Liver (tissue), 3 donors: ENCODE measurements at regions not wholly inside any gene's neighbourhood (a gene's known extent, or its start where the extent isn't known, plus 50 kb on each side); places are given as distances from the start of the nearest gene placed in this dataset.

Source experiments
- GABPA ChIP-seq, 2 donors: IDR thresholded peaks in 1 of 2; conservative IDR thresholded peaks in 1 of 2; 2 replicates each; pipeline ENCODE4 v1.6.1; 2016; ENCODE audit warnings: antibody characterized with exemption in 2 of 2, mild to moderate bottlenecking in 1 of 2, moderate library complexity in 1 of 2
- JUND ChIP-seq, 2 donors: IDR thresholded peaks; 2 replicates each; pipeline ENCODE4 v1.6.1; 2016; ENCODE audit warnings: antibody characterized with exemption in 2 of 2
- NR2F2 ChIP-seq: IDR thresholded peaks from 2 replicates; pipeline ENCODE4 v1.6.1; 2016; ENCODE audit warnings: antibody characterized with exemption
- RAD21 ChIP-seq, 2 donors: IDR thresholded peaks; 2 replicates each; pipeline ENCODE4 v1.6.1; 2016; ENCODE audit warnings: antibody characterized with exemption in 2 of 2, mild to moderate bottlenecking in 2 of 2
- SP1 ChIP-seq: IDR thresholded peaks from 2 replicates; pipeline ENCODE4 v1.6.1; 2018; ENCODE audit warnings: antibody characterized with exemption, mild to moderate bottlenecking
- YY1 ChIP-seq: IDR thresholded peaks from 2 replicates; pipeline ENCODE4 v1.6.1; 2016; ENCODE audit warnings: antibody characterized with exemption, mild to moderate bottlenecking
- TF ChIP-seq, protein P1 (sequence below): IDR thresholded peaks from 2 replicates; pipeline ENCODE4 v1.6.1; 2016; ENCODE audit warnings: antibody characterized with exemption, mild to moderate bottlenecking
- TF ChIP-seq, protein P2 (sequence below): fragments of 150-350 bp; IDR thresholded peaks from 2 replicates; pipeline ENCODE4 v1.5.1; 2017; ENCODE audit warnings: improper control_type of control experiment, low read depth, low read length; ENCODE audit not compliant: missing input control
- TF ChIP-seq, protein P3 (sequence below): IDR thresholded peaks from 2 replicates; pipeline ENCODE4 v1.6.1; 2016; ENCODE audit warnings: antibody characterized with exemption
- TF ChIP-seq, protein P4 (sequence below): IDR thresholded peaks from 2 replicates; pipeline ENCODE4 v1.6.1; 2016; ENCODE audit warnings: antibody characterized with exemption
- donor health status: healthy.
- donor health status: healthy.

DNA sequence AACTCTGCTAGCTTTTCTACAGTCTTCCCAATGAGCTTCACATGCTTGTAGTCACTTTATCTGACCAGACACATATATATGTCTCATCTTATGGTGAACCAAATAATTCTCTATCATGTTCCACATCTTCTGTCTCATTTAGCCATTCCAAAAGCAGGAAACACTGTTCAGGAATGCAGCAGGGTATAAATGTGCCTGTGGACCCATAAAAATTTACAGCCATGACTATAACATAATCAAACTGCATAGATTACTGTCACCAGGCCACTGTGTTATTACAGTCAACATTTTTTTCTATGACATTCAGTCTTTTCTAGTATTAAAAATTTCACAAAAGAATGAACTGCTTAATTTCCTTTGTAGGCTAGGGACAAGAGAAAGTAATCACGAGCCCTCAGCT, 170.0 kb upstream of the NPY2R start:
- TF ChIP-seq, protein P1, sequence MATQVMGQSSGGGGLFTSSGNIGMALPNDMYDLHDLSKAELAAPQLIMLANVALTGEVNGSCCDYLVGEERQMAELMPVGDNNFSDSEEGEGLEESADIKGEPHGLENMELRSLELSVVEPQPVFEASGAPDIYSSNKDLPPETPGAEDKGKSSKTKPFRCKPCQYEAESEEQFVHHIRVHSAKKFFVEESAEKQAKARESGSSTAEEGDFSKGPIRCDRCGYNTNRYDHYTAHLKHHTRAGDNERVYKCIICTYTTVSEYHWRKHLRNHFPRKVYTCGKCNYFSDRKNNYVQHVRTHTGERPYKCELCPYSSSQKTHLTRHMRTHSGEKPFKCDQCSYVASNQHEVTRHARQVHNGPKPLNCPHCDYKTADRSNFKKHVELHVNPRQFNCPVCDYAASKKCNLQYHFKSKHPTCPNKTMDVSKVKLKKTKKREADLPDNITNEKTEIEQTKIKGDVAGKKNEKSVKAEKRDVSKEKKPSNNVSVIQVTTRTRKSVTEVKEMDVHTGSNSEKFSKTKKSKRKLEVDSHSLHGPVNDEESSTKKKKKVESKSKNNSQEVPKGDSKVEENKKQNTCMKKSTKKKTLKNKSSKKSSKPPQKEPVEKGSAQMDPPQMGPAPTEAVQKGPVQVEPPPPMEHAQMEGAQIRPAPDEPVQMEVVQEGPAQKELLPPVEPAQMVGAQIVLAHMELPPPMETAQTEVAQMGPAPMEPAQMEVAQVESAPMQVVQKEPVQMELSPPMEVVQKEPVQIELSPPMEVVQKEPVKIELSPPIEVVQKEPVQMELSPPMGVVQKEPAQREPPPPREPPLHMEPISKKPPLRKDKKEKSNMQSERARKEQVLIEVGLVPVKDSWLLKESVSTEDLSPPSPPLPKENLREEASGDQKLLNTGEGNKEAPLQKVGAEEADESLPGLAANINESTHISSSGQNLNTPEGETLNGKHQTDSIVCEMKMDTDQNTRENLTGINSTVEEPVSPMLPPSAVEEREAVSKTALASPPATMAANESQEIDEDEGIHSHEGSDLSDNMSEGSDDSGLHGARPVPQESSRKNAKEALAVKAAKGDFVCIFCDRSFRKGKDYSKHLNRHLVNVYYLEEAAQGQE = no peak
- TF ChIP-seq, protein P2, sequence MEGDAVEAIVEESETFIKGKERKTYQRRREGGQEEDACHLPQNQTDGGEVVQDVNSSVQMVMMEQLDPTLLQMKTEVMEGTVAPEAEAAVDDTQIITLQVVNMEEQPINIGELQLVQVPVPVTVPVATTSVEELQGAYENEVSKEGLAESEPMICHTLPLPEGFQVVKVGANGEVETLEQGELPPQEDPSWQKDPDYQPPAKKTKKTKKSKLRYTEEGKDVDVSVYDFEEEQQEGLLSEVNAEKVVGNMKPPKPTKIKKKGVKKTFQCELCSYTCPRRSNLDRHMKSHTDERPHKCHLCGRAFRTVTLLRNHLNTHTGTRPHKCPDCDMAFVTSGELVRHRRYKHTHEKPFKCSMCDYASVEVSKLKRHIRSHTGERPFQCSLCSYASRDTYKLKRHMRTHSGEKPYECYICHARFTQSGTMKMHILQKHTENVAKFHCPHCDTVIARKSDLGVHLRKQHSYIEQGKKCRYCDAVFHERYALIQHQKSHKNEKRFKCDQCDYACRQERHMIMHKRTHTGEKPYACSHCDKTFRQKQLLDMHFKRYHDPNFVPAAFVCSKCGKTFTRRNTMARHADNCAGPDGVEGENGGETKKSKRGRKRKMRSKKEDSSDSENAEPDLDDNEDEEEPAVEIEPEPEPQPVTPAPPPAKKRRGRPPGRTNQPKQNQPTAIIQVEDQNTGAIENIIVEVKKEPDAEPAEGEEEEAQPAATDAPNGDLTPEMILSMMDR = no peak
- TF ChIP-seq, protein P3, sequence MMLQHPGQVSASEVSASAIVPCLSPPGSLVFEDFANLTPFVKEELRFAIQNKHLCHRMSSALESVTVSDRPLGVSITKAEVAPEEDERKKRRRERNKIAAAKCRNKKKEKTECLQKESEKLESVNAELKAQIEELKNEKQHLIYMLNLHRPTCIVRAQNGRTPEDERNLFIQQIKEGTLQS = no peak
- TF ChIP-seq GABPA (IDR thresholded peaks at IDR 0.05 in 1 of 2, conservative IDR thresholded peaks at IDR 0.05 in 1 of 2) = no peak
- TF ChIP-seq SP1 = no peak
- TF ChIP-seq YY1 = no peak
- no peak for TF ChIP-seq JUND (IDR thresholded peaks at IDR 0.05)
- TF ChIP-seq RAD21 (IDR thresholded peaks at IDR 0.05) = no peak
- TF ChIP-seq, protein P4, sequence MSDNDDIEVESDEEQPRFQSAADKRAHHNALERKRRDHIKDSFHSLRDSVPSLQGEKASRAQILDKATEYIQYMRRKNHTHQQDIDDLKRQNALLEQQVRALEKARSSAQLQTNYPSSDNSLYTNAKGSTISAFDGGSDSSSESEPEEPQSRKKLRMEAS = no peak
- no peak for TF ChIP-seq NR2F2
